ENCODE measurements at regions not wholly inside any gene's neighbourhood (a gene's known extent, or its start where the extent isn't known, plus 50 kb on each side); places are given as distances from the start of the nearest gene placed in this dataset.
A peak's percentile ranks its signal among the peaks of the same experiment; 100 is the strongest.

DNA sequence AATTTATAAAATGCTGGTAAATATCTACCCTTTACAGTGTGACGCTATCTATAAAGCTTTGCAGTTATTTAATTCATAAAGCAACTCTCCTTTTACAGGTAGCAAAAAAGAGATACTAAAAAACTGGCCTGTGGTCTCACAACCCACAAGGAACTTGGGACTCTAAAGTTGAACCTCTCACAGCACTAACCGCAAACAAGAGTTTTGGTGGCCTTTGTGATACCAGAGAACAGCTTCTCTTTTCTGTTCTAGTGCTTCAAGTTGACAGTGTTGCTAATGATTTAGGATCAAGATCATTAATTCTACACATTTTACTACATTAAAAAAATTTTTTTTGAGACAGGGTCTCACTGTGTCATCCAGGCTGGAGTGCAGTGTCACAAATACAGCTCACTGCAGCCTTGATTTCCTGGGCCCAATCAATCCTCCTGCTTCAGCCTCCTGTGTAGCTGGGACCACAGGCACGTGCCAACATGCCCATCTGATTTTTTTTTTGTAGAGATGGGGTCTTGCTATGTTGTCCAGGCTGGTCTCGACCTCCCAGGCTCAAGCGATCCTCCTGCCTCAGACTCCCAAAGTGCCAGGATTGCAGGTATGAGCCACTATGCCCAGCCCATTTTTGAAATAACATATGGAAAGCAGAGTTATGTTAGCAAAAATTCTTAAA is 56.0 kb upstream of the ST8SIA6 start:
- in situ Hi-C loops (cut with MboI) = no loop called here
- Histone ChIP-seq H3K4me2 (ENCODE audit: insufficient read depth, low read length) (no peak overlapping the region), H3K4me3 (no peak overlapping the region), H3K9me3 (replicated peaks; ENCODE audit: control insufficient read depth, insufficient read depth, low read depth, low read length) (0 out of 2 replicates have a peak, but pooled peaks cover 2% of the 10 kb centered on the region), H2AFZ (ENCODE audit: low read depth, low read length) (peak overlapping the region; percentile 36; the same call in 1 of the 2 replicates), H3K27me3 (ENCODE audit: control insufficient read depth in 2 of 2, insufficient read depth in 2 of 2, low read length in 2 of 2) (no peaks in the 10 kb centered on the region), H3K9ac (ENCODE audit: insufficient read depth in 1 of 2, low read depth in 2 of 2, low read length in 2 of 2) (no peak overlapping the region), H3K79me2 (ENCODE audit: control insufficient read depth, insufficient read depth, low read length) (no peaks in the 10 kb centered on the region), H3K9me1 (ENCODE audit: control insufficient read depth, insufficient read depth, low read length) (no peaks in the 10 kb centered on the region), H3K27ac (ENCODE audit: extremely low read depth, low read depth, low read length) (no peak overlapping the region), H3K36me3 (ENCODE audit: control insufficient read depth, insufficient read depth, low read length) (peaks cover 6% of the 10 kb centered on the region; the same call in 2 of the 3 replicates), H3K4me1 (replicated peaks in 1 of 2; ENCODE audit: control insufficient read depth in 2 of 2, insufficient read depth in 2 of 2, low read length in 2 of 2) (peaks cover 10 to 34% of the 10 kb centered on the region in 2 experiments; a peak in 4 of 5 replicates), H4K20me1 (replicated peaks; ENCODE audit: control insufficient read depth, insufficient read depth, low read length) (no peaks in the 10 kb centered on the region)
- 81% methylated on average over 5 of the region's 5 CpGs for WGBS (ENCODE audit: insufficient coverage, low coverage, missing lambda C conversion rate)
- DNase-seq (ENCODE audit: extremely low read depth in 1 of 4, low spot score in 3 of 4) (no peak), ATAC-seq (no peak), FAIRE-seq (no peak)
- BruUV-seq (replicated peaks) = no TSS peak
- intact Hi-C loops (cut with micrococcal nuclease) = no loop called here
- TF ChIP-seq, protein P1, sequence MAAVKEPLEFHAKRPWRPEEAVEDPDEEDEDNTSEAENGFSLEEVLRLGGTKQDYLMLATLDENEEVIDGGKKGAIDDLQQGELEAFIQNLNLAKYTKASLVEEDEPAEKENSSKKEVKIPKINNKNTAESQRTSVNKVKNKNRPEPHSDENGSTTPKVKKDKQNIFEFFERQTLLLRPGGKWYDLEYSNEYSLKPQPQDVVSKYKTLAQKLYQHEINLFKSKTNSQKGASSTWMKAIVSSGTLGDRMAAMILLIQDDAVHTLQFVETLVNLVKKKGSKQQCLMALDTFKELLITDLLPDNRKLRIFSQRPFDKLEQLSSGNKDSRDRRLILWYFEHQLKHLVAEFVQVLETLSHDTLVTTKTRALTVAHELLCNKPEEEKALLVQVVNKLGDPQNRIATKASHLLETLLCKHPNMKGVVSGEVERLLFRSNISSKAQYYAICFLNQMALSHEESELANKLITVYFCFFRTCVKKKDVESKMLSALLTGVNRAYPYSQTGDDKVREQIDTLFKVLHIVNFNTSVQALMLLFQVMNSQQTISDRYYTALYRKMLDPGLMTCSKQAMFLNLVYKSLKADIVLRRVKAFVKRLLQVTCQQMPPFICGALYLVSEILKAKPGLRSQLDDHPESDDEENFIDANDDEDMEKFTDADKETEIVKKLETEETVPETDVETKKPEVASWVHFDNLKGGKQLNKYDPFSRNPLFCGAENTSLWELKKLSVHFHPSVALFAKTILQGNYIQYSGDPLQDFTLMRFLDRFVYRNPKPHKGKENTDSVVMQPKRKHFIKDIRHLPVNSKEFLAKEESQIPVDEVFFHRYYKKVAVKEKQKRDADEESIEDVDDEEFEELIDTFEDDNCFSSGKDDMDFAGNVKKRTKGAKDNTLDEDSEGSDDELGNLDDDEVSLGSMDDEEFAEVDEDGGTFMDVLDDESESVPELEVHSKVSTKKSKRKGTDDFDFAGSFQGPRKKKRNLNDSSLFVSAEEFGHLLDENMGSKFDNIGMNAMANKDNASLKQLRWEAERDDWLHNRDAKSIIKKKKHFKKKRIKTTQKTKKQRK (IDR thresholded peaks at IDR 0.05; ENCODE audit: borderline replicate concordance, low read depth, low read length) = no peak
- TF ChIP-seq BCOR (IDR thresholded peaks at IDR 0.05) (peak; percentile 53; the same call in 1 of the 2 replicates), TRIM24 (IDR thresholded peaks at IDR 0.05) (no peak), RBM25 (IDR thresholded peaks at IDR 0.05; ENCODE audit: low read depth, low read length, severe bottlenecking) (peak; percentile 47), HDAC6 (IDR thresholded peaks at IDR 0.05; ENCODE audit: low read depth, low read length) (no peak), SMAD4 (CRISPR knock-in tag; conservative IDR thresholded peaks at IDR 0.05) (no peak), MYBL2 (IDR thresholded peaks at IDR 0.05; ENCODE audit: low read depth) (no peak), MYBL2 (CRISPR knock-in tag; IDR thresholded peaks at IDR 0.05; ENCODE audit: borderline replicate concordance) (no peak), NFRKB (IDR thresholded peaks at IDR 0.05; ENCODE audit: low read depth) (no peak), SAFB2 (IDR thresholded peaks at IDR 0.05; ENCODE audit: borderline replicate concordance, low read depth, low read length, severe bottlenecking) (no peak), ZNF121 (CRISPR knock-in tag; conservative IDR thresholded peaks at IDR 0.05) (peak; percentile 96), CBX1 (IDR thresholded peaks at IDR 0.05; ENCODE audit: low read depth) (0 out of 2 replicates have a peak, but pooled peaks have one; percentile 28)
- POLR2A ChIA-PET = interaction anchor here (0.8 to 1.1 kb wide), 2 partner anchors 16 to 17 kb away, joined by 3 read pairs; no protein-coding TSS in a partner anchor
- CTCF ChIA-PET (ENCODE audit: low intra/inter-chr PET ratio) = no interaction called here

Measured in K562 (cell line).